RWPE2 (cell line): ENCODE measurements at regions not wholly inside any gene's neighbourhood (a gene's known extent, or its start where the extent isn't known, plus 50 kb on each side); places are given as distances from the start of the nearest gene placed in this dataset.
A peak's percentile ranks its signal among the peaks of the same experiment; 100 is the strongest.

Source experiments
- ATAC-seq: fragments of 200-7000 bp; cut with Tn5 transposase; 3 replicates; pipeline ENCODE4 v1.9.1; 2021; ENCODE audit warnings: low read depth
- DNase-seq: peaks from one replicate; pipeline ENCODE4 v3.0.0-alpha.2; 2020; ENCODE audit warnings: low spot score
- H3K27ac ChIP-seq: fragments of 450-650 bp; 2 replicates; pipeline ENCODE4 v1.5.1; 2017; ENCODE audit warnings: mild to moderate bottlenecking; ENCODE audit not compliant: poor library complexity, severe bottlenecking
- H3K27me3 ChIP-seq: fragments of 250-450 bp; sonication (Bioruptor Pico); 2 replicates; pipeline ENCODE4 v1.5.1; 2021; ENCODE audit warnings: mild to moderate bottlenecking, moderate library complexity; ENCODE audit not compliant: insufficient read depth, poor library complexity, severe bottlenecking
- H3K36me3 ChIP-seq: fragments of 250-450 bp; sonication (Bioruptor Pico); 2 replicates; pipeline ENCODE4 v1.5.1; 2020; ENCODE audit warnings: low read depth, mild to moderate bottlenecking, moderate library complexity
- H3K4me1 ChIP-seq: fragments of 250-450 bp; sonication (Bioruptor Pico); 2 replicates; pipeline ENCODE4 v1.5.1; 2021; ENCODE audit warnings: mild to moderate bottlenecking, moderate library complexity; ENCODE audit not compliant: insufficient read depth, poor library complexity, severe bottlenecking
- H3K4me3 ChIP-seq: fragments of 250-450 bp; sonication (Bioruptor Pico); 2 replicates; pipeline ENCODE4 v1.5.1; 2021; ENCODE audit warnings: mild to moderate bottlenecking, moderate library complexity; ENCODE audit not compliant: severe bottlenecking
- H3K9me3 ChIP-seq: fragments of 250-450 bp; sonication (Bioruptor Pico); 2 replicates; pipeline ENCODE4 v1.5.1; 2021; ENCODE audit warnings: mild to moderate bottlenecking, moderate library complexity; ENCODE audit not compliant: severe bottlenecking
- CTCF ChIP-seq: fragments of 450-650 bp; IDR thresholded peaks from one replicate; pipeline ENCODE4 v1.5.1; 2017; ENCODE audit warnings: mild to moderate bottlenecking, moderate library complexity; ENCODE audit not compliant: poor library complexity, severe bottlenecking

DNA sequence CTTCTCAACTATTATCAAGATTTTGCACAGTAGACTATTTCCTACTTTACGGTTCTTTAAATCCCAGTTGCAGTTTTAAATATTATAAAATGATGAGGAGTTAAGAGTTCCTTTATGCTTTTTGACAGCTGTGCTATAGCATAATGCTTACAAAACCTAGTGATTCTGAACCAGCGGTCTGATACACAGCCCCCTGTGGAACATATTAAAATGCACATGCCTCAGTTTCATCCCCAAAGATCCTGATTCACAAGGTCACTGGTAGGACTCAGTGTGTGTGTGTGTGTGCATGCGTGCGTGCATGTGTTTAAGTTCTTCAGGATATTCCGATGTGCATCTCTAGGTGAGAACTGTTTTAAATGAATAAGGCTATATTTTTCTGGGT lies 330.1 kb upstream of the TPM1 start:
- H3K4me1 ChIP-seq: no peaks in the 10 kb centered on the region
- H3K36me3 ChIP-seq: no peaks in the 10 kb centered on the region
- no peaks in the 10 kb centered on the region for H3K27me3 ChIP-seq
- no peak overlapping the region for H3K4me3 ChIP-seq
- no peak for TF ChIP-seq CTCF
- DNase-seq: no peak
- H3K27ac ChIP-seq: no peak overlapping the region
- no peaks in the 10 kb centered on the region for H3K9me3 ChIP-seq
- ATAC-seq: no peak

DNA sequence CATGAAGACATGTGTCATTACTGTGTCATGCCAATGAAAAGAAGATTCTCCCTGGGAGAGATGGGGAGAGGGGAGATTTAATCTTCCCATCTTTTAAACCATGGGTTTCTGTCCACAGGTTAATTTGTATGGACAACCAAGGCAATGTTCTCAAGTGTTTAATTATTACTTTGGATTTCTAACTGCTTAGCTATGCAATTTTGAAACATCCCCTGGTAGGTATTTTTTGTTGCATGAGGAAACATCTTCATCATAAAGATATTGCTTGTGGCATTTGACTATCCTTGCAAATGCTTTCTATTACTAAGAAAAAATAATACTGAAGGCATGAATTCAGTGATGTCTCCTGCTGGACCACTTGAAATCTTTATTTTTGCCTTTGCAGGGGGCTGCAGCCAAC lies 326.6 kb upstream of the TPM1 start:
- Histone ChIP-seq H3K27me3 (no peaks in the 10 kb centered on the region), H3K4me1 (no peaks in the 10 kb centered on the region), H3K9me3 (no peaks in the 10 kb centered on the region), H3K36me3 (no peaks in the 10 kb centered on the region), H3K27ac (no peak overlapping the region), H3K4me3 (no peak overlapping the region)
- TF ChIP-seq CTCF: no peak
- DNase-seq: no peak
- ATAC-seq: no peak

DNA sequence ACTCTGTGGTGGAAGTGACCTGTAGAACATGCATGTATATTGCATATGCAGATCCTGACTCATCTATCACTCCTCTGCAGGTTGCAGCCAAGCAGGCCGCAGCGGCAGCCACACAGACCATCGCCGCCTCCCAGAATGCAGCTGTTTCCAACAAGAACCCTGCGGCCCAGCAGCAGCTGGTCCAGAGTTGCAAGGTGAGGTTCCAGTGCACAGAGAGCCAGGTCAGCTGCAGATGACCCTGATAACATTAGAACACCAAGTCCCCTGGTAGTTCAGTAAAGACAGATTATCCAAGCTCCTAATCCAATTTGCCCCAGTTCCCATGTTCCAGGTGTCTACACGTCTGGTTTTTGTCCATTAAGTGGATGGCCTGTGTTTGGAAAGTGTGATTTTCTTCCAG lies 325.1 kb upstream of the TPM1 start:
- DNase-seq: no peak
- Histone ChIP-seq H3K27me3 (no peaks in the 10 kb centered on the region), H3K27ac (no peak overlapping the region), H3K9me3 (no peaks in the 10 kb centered on the region), H3K4me1 (no peaks in the 10 kb centered on the region), H3K4me3 (no peak overlapping the region), H3K36me3 (no peaks in the 10 kb centered on the region)
- no peak for ATAC-seq
- no peak for TF ChIP-seq CTCF

- Histone ChIP-seq H3K27ac (no peak overlapping the region), H3K4me1 (no peaks in the 10 kb centered on the region), H3K9me3 (no peaks in the 10 kb centered on the region), H3K4me3 (no peak overlapping the region), H3K27me3 (no peaks in the 10 kb centered on the region), H3K36me3 (no peaks in the 10 kb centered on the region)
- peak; percentile 70 for ATAC-seq
- no peak for DNase-seq
- no peak for TF ChIP-seq CTCF
Measured at GRCh38 chr15:62719316-62719715, 323.2 kb upstream of the TPM1 start.

DNA sequence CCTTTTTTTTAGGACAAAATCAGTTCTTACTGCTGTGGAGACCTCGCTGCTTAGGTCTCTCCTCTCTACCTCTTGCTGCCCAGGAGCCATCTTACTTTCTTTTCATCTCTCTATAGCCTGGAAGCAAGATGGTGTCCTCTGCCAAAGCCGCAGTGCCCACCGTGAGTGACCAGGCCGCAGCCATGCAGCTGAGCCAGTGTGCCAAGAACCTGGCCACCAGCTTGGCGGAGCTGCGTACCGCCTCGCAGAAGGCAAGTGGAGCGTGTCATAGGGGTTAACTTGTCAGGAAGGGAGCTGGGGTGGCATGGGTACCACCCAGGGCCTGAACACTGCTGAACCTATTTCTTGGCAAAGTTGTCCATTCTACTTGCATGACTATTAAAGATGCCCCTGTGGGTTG lies 320.3 kb upstream of the TPM1 start:
- H3K4me1 ChIP-seq: no peaks in the 10 kb centered on the region
- no peaks in the 10 kb centered on the region for H3K27me3 ChIP-seq
- H3K4me3 ChIP-seq: no peak overlapping the region
- ATAC-seq (no peak), DNase-seq (no peak)
- TF ChIP-seq CTCF: no peak
- no peaks in the 10 kb centered on the region for H3K9me3 ChIP-seq
- no peak overlapping the region for H3K27ac ChIP-seq
- no peaks in the 10 kb centered on the region for H3K36me3 ChIP-seq
